Activated T-helper 2 cell treated with anti-CD3 and anti-CD28 coated beads, Interferon-gamma antibody, Interleukin-2, Interleukin-4, amounts not matched to agents 10 μg/mL and 5 μg/mL and 100 μg/mL, durations not matched to agents 14 hours and 24 hours and 36 hours (primary cell): ENCODE measurements at regions not wholly inside any gene's neighbourhood (a gene's known extent, or its start where the extent isn't known, plus 50 kb on each side); places are given as distances from the start of the nearest gene placed in this dataset.

Experiments used
- DNase-seq: peaks from one replicate; pipeline ENCODE4 v3.0.0; 2021; ENCODE audit warnings: low spot score
- H3K27ac Mint-ChIP-seq: one replicate; pipeline ENCODE4 v1.8.0; 2021; ENCODE audit warnings: mixed read lengths
- H3K27me3 Mint-ChIP-seq: one replicate; pipeline ENCODE4 v1.8.0; 2021; ENCODE audit warnings: low read depth, mixed read lengths
- H3K36me3 Mint-ChIP-seq: one replicate; pipeline ENCODE4 v1.8.0; 2021; ENCODE audit warnings: low read depth, mixed read lengths
- H3K4me1 Mint-ChIP-seq: one replicate; pipeline ENCODE4 v1.8.0; 2021; ENCODE audit warnings: low read depth, mixed read lengths
- H3K4me3 Mint-ChIP-seq: one replicate; pipeline ENCODE4 v1.8.0; 2021; ENCODE audit warnings: low read depth, mild to moderate bottlenecking, moderate library complexity, mixed read lengths
- H3K9me3 Mint-ChIP-seq: one replicate; pipeline ENCODE4 v1.8.0; 2021; ENCODE audit warnings: mixed read lengths
- intact Hi-C: fragments of 100-400 bp; cut with micrococcal nuclease; formaldehyde crosslinking; loops from one replicate; pipeline ENCODE4 v1.15.1; 2023

DNA sequence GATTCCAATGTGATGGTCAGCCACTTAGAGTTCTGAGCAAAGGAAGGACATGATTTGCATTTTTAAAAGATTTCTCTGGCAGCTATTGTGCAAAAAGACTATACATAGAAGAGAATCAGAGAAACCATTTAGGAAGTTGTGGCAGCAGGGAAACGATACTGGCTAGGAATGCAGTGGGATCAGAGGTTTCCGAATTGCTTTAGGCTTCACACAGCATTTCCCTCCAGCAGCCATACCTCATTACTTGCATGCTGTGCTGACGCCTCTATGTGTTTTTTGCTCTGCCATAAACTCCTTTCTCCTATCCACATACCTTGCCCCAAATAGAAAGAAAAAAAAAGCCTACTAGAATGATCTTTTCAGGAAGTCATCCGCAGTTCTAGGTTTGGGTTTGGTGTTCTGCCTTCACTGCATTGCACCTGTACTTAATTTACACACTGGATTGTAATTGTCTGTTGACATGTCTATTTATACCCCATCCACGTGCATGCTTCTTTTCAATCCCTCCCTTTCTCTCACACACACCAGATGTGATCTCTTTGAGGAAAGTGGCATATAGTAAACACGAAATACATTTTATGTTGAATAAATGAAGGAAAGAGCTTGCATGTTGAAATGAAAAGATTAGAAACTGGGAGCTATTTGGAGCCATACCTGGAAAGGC is 860.3 kb upstream of the SEMA6D start:
- intact Hi-C loops: no loop called here
- Mint-ChIP-seq H3K4me1 (no peaks in the 10 kb centered on the region), H3K4me3 (no peak overlapping the region), H3K27me3 (no peaks in the 10 kb centered on the region), H3K9me3 (peaks cover 25% of the 10 kb centered on the region), H3K27ac (no peak overlapping the region), H3K36me3 (no peaks in the 10 kb centered on the region)
- no peak for DNase-seq

DNA sequence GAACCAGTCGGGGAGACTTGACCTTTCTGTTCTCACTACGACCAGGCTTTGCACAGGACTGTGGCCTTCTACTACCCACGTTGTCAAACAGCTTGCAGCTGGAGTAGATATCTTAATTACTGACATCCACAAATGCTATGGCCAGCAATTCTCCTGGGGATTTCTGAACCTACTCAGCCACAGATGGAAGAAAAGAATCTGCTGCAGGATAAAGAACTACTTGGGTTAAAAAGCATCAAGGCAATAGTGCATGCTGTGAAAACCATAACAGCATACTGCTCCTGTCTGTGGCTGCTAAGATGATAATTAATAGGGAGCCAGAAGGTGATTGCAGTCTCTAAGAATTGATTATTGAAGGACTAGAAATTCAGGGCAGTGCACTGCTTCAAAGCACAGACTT is 859.2 kb upstream of the SEMA6D start:
- Mint-ChIP-seq H3K27ac (no peak overlapping the region), H3K4me3 (no peak overlapping the region), H3K27me3 (no peaks in the 10 kb centered on the region), H3K4me1 (no peaks in the 10 kb centered on the region), H3K9me3 (peaks cover 36% of the 10 kb centered on the region), H3K36me3 (no peaks in the 10 kb centered on the region)
- intact Hi-C loops: no loop called here
- DNase-seq: no peak

DNA sequence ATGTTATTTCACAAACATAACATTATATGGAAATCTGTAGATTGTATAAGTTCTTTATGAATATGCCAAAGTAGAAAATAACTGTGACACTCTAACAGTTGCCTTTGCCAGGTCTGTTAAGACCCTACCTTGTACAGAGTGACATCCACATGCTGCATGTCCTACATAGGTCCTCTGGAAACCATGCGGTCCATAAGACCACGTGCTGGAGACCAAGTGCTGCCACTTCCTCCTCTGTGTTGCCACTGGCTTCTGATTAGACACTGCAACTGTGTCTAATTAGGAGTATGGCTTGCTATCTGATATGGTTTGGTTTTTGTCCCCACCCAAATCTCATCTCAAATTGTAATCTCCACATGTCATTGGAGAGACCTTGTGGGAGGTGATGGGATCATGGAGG is 855.5 kb upstream of the SEMA6D start:
- H3K4me1 Mint-ChIP-seq: no peaks in the 10 kb centered on the region
- DNase-seq: no peak
- intact Hi-C loops: no loop called here

DNA sequence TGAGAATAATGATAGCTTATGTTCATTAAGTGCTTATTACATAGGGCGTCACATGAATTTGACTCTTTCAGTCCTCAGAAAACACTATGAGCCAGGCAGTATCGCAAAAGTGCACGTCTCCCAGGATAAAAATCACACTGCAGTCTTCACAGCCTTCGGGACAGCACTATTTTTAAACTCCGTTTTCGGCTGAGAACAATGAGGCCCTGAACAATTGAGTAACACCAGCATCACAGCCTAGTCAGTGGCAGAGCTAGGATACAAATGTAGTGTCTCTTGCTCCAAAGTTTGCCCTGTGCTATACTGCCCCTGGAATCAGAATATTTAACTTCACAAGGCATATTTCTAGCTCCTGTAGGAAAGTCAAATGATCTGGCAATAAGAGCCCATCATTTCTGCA is 852.1 kb upstream of the SEMA6D start:
- Mint-ChIP-seq H3K27me3 (no peaks in the 10 kb centered on the region), H3K4me3 (no peak overlapping the region), H3K36me3 (no peaks in the 10 kb centered on the region), H3K27ac (no peak overlapping the region), H3K9me3 (peaks cover 31% of the 10 kb centered on the region), H3K4me1 (no peaks in the 10 kb centered on the region)
- intact Hi-C loops: no loop called here
- DNase-seq: no peak

More for the DNA sequence above, 855.5 kb upstream of the SEMA6D start:
- peaks cover 39% of the 10 kb centered on the region for H3K9me3 Mint-ChIP-seq
- H3K36me3 Mint-ChIP-seq: no peaks in the 10 kb centered on the region
- H3K4me3 Mint-ChIP-seq: no peak overlapping the region
- no peaks in the 10 kb centered on the region for H3K27me3 Mint-ChIP-seq
- no peak overlapping the region for H3K27ac Mint-ChIP-seq

DNA sequence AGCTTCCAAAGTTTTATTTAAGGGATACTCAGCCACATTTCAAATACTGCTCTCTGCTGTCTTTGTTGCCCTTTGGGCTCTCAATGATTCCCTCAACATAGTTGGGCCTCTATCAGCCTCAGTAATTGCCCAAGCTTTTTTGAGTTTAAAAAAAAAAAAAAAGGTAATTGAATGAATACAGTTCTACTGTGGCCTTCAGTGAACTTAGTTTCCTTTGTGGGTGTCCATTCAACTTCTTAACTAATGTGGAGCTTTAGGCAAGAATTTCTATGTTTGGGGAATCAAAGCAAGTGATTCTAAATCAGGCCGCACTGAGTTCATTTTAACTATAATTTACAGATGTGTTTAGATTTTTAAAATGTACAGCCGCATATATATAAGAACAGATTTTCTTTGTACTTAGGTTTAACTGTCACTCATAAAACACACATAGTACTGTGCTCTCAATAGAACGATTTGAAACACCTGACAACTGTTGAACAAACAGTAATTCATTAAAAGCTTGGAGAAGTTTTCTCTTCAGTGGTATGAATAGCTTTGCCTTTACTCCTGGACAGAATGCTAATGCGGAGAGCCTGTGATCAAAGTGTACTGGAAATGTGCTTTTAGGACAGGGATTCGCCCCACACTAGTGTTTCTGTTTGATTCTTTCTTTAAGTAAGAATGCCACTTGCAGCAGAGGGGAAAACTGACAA is 844.9 kb upstream of the SEMA6D start:
- H3K36me3 Mint-ChIP-seq: no peaks in the 10 kb centered on the region
- peaks cover 16% of the 10 kb centered on the region for H3K9me3 Mint-ChIP-seq
- H3K4me3 Mint-ChIP-seq: no peak overlapping the region
- H3K4me1 Mint-ChIP-seq: no peaks in the 10 kb centered on the region
- intact Hi-C loops: no loop called here
- no peak overlapping the region for H3K27ac Mint-ChIP-seq
- DNase-seq: no peak
- H3K27me3 Mint-ChIP-seq: no peaks in the 10 kb centered on the region

DNA sequence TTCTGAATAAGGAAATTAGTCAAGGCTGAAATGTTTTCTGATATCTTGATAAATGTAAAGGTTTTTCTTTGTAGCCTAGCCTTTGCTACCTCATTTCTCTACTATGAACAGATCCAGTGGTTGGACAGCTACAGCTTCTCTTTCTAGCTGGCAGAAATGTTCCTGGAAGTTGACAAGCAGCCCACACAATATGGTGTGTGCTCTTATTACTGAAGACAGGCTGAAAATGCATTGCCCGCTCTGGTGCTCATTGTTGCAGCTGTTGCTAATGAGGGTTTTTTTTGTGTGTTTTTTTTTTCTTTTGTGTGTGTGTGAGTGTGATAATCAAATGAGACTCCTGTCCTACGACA is 844.3 kb upstream of the SEMA6D start:
- no peaks in the 10 kb centered on the region for H3K27me3 Mint-ChIP-seq
- H3K9me3 Mint-ChIP-seq: peaks cover 14% of the 10 kb centered on the region
- no peaks in the 10 kb centered on the region for H3K36me3 Mint-ChIP-seq
- DNase-seq: no peak
- H3K4me1 Mint-ChIP-seq: no peaks in the 10 kb centered on the region
- intact Hi-C loops: no loop called here
- H3K4me3 Mint-ChIP-seq: no peak overlapping the region
- no peak overlapping the region for H3K27ac Mint-ChIP-seq

DNA sequence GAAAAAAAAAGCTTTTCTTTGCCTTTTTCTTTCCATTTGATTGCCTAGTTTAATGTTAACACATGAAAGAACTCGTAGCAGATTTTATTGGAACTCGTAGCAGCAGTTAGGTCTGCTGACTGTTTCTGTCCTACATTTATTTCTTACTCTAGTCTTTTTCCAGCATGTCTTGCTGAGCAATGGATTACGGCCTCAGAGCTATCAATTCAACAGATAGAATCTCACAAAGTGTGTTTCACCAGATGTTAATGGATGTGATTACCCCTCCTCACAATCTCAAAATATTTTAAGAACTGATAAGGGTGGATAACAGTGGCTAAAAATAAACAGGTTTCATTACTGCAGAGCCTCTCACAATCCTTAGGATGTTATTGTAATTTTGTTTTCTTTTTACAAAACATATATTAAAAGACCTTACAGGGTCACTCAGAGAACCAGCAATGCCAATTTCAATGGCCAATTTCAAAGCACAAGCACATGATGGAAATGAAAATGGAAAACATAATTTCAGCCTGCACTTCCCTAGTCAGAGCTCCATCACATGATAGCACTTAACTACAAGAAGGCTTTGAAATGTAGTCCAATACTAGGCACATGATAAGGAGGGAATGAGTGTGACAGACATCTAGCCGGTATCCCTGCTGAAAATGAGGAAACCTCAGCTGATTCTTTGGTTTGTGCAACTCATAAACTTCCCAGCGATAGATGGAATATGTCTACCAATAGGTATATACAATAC is 838.1 kb upstream of the SEMA6D start:
- no peaks in the 10 kb centered on the region for H3K36me3 Mint-ChIP-seq
- peaks cover 50% of the 10 kb centered on the region for H3K9me3 Mint-ChIP-seq
- intact Hi-C loops: no loop called here
- H3K4me3 Mint-ChIP-seq: no peak overlapping the region
- DNase-seq: no peak
- no peaks in the 10 kb centered on the region for H3K27me3 Mint-ChIP-seq
- H3K4me1 Mint-ChIP-seq: no peaks in the 10 kb centered on the region
- H3K27ac Mint-ChIP-seq: no peak overlapping the region

DNA sequence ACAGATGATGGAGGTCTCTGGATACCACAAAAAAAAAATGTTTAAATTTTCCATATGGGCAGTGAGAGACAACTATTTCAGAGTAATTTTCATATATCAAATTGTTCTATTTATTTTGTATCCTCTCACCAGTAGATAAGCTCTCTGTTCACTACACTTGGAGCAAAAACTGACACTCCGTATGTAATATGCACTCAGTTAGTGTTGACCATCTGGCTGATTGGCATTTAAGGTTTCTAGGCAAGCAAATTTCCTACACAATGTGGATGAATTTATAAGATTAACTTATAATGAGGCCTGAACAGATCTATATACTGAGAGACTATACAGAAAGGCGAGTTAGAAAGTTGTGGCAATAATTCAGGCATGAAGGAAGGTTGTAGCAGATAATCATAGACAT is 836.5 kb upstream of the SEMA6D start:
- DNase-seq: no peak
- intact Hi-C loops: no loop called here

DNA sequence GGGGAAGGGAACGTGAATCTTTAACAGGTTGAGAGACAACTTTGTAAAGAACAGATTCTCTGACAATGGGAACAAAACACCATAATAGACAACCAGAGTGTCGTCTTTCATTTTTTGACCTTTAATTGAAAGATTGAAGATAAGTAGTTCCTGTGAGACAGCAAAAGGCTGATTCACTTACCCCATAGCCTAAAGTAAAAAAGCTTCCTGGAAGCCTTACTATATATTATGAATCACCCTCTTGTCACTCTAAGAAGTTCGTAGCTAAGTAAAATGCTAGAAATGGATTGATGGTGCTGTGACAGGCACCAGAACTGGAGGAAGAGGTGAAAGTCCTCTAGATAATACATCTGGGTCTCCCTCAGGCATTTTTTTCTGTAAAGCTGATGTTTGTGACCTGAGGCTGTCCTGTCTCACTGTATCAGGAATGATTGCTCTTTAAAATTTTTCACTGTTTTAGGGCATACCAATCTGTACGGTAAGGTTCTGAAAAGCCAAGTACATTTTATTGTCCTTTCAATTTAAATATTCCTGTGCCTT is 824.6 kb upstream of the SEMA6D start:
- intact Hi-C loops: no loop called here
- Mint-ChIP-seq H3K36me3 (no peaks in the 10 kb centered on the region), H3K9me3 (peaks cover 37% of the 10 kb centered on the region), H3K4me3 (no peak overlapping the region), H3K27me3 (no peaks in the 10 kb centered on the region), H3K27ac (no peak overlapping the region), H3K4me1 (no peaks in the 10 kb centered on the region)
- no peak for DNase-seq

More for the DNA sequence above, 836.5 kb upstream of the SEMA6D start:
- Mint-ChIP-seq H3K9me3 (peaks cover 59% of the 10 kb centered on the region), H3K27ac (no peak overlapping the region), H3K4me3 (no peak overlapping the region), H3K36me3 (no peaks in the 10 kb centered on the region), H3K4me1 (no peaks in the 10 kb centered on the region), H3K27me3 (no peaks in the 10 kb centered on the region)

DNA sequence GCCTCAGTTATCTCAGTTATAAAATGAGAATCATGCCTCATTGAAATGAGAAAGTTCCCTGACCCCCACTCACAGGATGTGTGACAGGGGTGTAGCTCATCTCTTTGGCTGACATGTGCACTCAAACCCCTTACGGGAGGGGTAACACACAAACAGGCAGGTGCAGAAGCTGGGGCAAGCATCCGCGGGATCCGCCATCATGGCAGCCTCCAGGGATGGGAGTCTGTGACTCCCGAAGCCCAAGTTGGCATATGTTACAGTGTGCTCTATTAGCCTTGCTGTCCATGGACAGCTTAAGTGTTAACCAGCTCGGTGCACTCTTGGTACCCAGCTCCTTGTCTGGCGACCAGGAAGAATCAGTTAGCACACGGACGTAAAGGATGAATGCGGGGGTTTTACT is 822.7 kb upstream of the SEMA6D start:
- Mint-ChIP-seq H3K4me3 (no peak overlapping the region), H3K9me3 (peaks cover 37% of the 10 kb centered on the region), H3K27ac (no peak overlapping the region), H3K27me3 (no peaks in the 10 kb centered on the region), H3K36me3 (no peaks in the 10 kb centered on the region), H3K4me1 (no peaks in the 10 kb centered on the region)
- DNase-seq: no peak
- intact Hi-C loops: no loop called here

DNA sequence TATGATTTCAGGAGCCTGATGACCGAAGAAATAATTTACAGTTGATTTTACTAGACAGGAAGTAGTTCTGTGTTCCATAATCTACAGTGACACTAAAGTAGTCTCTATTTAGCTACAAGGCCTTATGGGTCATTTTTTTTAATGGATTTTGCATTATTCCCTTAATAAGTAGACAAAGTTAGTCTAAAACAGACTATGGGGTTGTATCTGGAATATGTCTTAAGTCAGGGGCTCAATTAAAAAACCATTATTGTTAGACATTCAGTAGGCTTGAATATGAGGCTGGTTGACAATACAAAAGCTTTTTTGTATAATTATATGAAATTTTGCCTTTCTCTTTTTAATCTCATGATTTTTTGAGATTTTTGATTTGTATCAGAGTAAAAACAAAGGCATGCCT is 820.0 kb upstream of the SEMA6D start:
- H3K9me3 Mint-ChIP-seq: peaks cover 37% of the 10 kb centered on the region
- no peaks in the 10 kb centered on the region for H3K27me3 Mint-ChIP-seq
- intact Hi-C loops: no loop called here
- H3K4me1 Mint-ChIP-seq: no peaks in the 10 kb centered on the region
- no peak overlapping the region for H3K27ac Mint-ChIP-seq
- H3K4me3 Mint-ChIP-seq: no peak overlapping the region
- DNase-seq: no peak
- no peaks in the 10 kb centered on the region for H3K36me3 Mint-ChIP-seq

DNA sequence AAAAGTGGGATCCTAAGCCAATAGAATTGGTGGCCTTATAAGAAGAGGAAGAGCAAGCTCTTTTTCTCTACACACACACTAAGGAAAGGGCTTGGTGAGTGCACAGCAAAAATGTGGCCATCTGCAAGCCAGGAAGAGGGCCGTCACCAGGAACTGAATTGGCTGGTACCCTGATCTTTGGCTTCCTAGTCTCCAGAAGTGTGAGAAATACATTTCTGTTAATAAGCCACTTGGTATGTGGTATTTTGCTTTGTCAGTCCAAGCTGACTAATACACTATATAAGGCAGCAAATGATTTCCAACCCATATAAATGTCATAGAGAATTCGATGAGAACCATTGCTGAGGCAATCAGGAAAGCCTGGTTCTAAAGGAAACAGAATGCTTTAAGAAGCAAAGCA is 816.3 kb upstream of the SEMA6D start:
- peaks cover 36% of the 10 kb centered on the region for H3K9me3 Mint-ChIP-seq
- no peaks in the 10 kb centered on the region for H3K27me3 Mint-ChIP-seq
- no peaks in the 10 kb centered on the region for H3K36me3 Mint-ChIP-seq
- H3K4me1 Mint-ChIP-seq: no peaks in the 10 kb centered on the region
- no peak for DNase-seq
- H3K27ac Mint-ChIP-seq: no peak overlapping the region
- no peak overlapping the region for H3K4me3 Mint-ChIP-seq
- intact Hi-C loops: no loop called here

DNA sequence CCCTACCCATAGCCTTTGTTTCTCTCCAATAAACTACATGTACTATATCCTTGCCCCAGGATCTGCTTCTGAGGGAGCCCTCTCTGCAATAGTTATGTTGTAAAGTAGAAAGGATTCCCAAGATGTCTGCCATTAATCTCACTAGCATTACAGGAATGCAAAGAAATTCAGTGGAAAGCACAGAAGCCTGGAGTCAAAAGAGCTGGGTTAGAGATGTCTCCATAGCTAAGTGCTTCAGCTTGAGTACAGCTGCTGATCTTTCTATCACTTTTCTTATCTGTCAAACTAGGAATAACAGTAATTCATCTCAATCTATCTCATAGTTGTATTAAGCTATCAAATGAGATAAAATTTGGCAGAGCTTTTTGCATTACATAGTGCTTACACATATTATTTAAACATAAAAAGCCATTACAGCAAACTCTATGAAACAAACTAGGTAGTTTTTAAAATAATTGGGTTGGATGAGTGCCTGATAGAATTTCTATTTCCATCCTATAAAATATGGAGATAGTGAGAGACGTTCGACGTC is 799.5 kb upstream of the SEMA6D start:
- no peaks in the 10 kb centered on the region for H3K27me3 Mint-ChIP-seq
- no peak for DNase-seq
- H3K4me3 Mint-ChIP-seq: no peak overlapping the region
- H3K9me3 Mint-ChIP-seq: peaks cover 34% of the 10 kb centered on the region
- intact Hi-C loops: no loop called here
- no peaks in the 10 kb centered on the region for H3K4me1 Mint-ChIP-seq
- no peaks in the 10 kb centered on the region for H3K36me3 Mint-ChIP-seq
- H3K27ac Mint-ChIP-seq: no peak overlapping the region
